Spleen (tissue), 7 donors: ENCODE measurements at regions not wholly inside any gene's neighbourhood (a gene's known extent, or its start where the extent isn't known, plus 50 kb on each side); places are given as distances from the start of the nearest gene placed in this dataset.

ENCODE experiments used
- POLR2A ChIP-seq, 3 donors: fragments of 450-650 bp; IDR thresholded peaks; one replicate each; pipeline ENCODE4 v1.5.1; 2017; ENCODE audit warnings: antibody characterized with exemption in 3 of 3, mild to moderate bottlenecking in 1 of 3
- POLR2AphosphoS5 ChIP-seq, 3 donors: sonication (generic); formaldehyde crosslinking; IDR thresholded peaks; one replicate each; pipeline ENCODE4 v1.5.1; 2017; ENCODE audit warnings: antibody characterized with exemption in 3 of 3
- TF ChIP-seq, protein P1 (sequence below), 11 experiments: fragments of 200-600 bp in 7 of 11; fragments of 450-650 bp in 4 of 11; sonication (generic) in 4 of 11; IDR thresholded peaks in 8 of 11; conservative IDR thresholded peaks in 3 of 11; 1 replicate in 7 of 11; 2 replicates in 4 of 11; pipeline versions ENCODE4 v1.4.0 to v1.8.0; 2016 to 2021; ENCODE audit warnings: antibody characterized with exemption in 11 of 11, inconsistent platforms in 4 of 11, mild to moderate bottlenecking in 1 of 11
- donor health status: DM: no; HTN: no; CAD: no; lungs with moderate emphysema.
- donor health status: DM: no; HTN: no; CAD: no.
- donor health status: DM: no; HTN: no; CAD: no.

DNA sequence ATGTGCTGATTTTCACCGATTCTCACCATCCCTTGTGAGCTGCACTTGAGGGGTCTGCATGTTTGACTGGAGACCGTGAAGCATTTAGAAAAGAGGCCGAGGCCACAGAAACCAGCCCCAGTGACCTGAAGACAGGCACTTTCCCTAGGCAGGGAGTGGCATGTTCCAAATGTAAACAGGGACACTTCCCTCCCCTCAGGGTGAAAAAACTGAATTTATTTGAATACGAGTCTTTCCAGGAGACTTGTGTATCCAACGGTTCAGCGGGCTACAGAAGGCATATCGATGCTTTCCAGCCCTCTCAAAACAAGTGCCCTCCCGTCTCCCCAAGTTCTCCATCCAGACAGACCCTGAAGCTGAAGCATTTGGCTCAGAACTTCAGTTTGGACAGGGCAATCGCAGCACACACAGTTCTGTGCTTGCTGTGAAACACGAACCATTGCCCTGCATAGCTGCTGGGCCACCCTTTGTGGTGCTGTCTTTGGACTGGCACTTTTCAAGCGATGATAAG lies 106.1 kb downstream of the ZIC5 start:
- TF ChIP-seq, protein P1, sequence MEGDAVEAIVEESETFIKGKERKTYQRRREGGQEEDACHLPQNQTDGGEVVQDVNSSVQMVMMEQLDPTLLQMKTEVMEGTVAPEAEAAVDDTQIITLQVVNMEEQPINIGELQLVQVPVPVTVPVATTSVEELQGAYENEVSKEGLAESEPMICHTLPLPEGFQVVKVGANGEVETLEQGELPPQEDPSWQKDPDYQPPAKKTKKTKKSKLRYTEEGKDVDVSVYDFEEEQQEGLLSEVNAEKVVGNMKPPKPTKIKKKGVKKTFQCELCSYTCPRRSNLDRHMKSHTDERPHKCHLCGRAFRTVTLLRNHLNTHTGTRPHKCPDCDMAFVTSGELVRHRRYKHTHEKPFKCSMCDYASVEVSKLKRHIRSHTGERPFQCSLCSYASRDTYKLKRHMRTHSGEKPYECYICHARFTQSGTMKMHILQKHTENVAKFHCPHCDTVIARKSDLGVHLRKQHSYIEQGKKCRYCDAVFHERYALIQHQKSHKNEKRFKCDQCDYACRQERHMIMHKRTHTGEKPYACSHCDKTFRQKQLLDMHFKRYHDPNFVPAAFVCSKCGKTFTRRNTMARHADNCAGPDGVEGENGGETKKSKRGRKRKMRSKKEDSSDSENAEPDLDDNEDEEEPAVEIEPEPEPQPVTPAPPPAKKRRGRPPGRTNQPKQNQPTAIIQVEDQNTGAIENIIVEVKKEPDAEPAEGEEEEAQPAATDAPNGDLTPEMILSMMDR (IDR thresholded peaks at IDR 0.05 in 8 of 11, conservative IDR thresholded peaks at IDR 0.05 in 3 of 11), result no peak
- TF ChIP-seq POLR2A (IDR thresholded peaks at IDR 0.05) (no peak), POLR2AphosphoS5 (IDR thresholded peaks at IDR 0.05) (no peak)
